GM19455 (cell line): ENCODE measurements at regions not wholly inside any gene's neighbourhood (a gene's known extent, or its start where the extent isn't known, plus 50 kb on each side); places are given as distances from the start of the nearest gene placed in this dataset.
"Not testable (repeated sequence)": the region's sequence is repeated elsewhere in the genome, so short reads cannot be mapped to it uniquely, and the experiment has no call there.

Experiments
- ATAC-seq: cut with Tn5 transposase; IDR thresholded peaks from one replicate; pipeline ENCODE4 v1.9.1; 2021; ENCODE audit not compliant: unreplicated experiment

- ATAC-seq: no peak
Measured at GRCh38 chr5:162931501-162931900, 505.9 kb upstream of the CCNG1 start.

DNA sequence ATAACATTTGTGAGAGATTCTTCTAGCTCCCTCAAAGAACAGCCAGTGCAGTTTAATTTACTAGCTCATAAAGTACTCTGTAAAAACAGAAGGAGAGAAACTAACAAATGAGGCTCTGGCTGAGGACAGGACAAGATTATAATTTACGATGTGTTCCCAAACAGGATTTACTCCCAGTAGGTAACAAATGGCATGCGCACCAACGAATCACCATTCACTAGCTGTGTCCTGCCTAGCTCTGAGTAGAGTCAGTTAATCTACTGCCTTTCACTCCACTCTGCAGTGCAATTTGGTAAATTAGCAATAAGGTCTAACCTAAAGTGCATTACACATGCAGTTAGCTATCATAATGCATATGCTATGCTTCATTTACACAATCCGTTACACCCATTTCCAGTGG, 497.4 kb upstream of the CCNG1 start:
- ATAC-seq: no peak

GRCh38 chr5:162948677-162949076, 488.7 kb upstream of the CCNG1 start:
- no peak for ATAC-seq

- ATAC-seq: no peak
Measured at GRCh38 chr5:162956570-162956969, 480.8 kb upstream of the CCNG1 start.

DNA sequence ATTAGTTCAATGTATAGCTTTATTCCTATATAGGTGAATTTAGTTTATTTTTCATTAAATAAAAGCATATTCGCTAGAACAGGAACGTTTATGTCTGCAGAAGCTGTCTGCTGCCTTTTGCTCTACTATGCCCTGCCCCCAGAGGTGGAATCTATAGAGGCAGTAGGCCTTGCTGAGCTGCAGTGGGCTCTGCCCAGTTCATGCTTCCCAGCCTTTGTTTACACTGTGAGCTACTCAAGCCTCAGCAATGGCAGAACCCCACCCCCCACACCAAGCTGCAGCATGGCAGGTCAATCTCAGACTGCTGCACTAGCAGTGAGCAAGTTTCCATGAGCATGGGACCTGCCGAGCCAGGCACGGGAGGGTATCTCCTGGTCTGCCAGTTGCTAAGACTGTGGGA, 473.3 kb upstream of the CCNG1 start:
- ATAC-seq: not testable (repeated sequence)

GRCh38 chr5:162990063-162990462, 447.3 kb upstream of the CCNG1 start:
- no peak for ATAC-seq

DNA sequence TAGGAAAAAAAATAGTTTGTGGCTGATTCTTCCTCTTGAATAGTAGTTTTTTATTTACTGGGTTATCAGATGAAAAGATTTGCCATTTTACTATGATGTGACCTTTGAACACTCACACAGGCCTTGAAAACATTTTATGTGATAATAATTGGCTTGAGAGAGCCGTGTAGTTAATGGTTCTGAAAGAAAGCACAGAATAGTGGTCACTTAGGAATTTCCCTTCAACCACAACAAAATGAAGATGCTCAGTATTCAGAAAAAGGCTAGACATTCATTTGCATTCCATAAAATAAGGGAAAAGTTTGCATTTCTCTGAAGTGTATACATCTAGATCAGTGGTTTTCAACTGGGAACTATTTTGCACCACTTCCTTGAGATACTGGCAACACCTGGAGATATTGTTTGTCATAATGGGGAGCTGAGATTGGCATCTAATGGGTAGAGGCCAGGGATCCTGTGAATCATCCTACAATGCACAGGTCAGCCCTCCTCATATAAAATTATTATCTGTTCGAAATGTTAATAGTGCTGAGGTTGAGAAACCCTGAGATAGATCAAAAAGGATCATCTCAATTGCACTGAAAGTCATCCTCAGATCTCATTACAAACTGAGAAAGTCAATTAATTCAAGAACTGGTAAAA, 446.4 kb upstream of the CCNG1 start:
- peak; percentile 67 for ATAC-seq

DNA sequence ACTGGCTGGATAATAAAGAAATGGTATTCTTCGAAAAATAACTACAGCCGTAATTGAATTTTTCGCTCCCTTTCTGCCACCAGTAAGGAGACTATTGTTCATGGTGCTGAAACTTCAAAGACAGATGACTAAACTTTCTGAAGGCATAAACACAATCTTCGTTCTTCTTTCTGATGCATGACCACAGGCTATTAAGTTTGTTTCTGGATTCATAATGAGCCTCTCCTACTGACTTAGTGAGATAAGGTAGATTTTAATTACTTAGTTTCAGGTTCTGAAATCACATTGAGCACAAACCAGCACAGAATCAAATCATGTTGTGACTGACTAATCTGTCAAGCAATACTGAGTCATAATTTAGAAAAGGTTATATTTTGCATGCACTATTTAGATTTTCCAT, 441.8 kb upstream of the CCNG1 start:
- ATAC-seq: no peak

DNA sequence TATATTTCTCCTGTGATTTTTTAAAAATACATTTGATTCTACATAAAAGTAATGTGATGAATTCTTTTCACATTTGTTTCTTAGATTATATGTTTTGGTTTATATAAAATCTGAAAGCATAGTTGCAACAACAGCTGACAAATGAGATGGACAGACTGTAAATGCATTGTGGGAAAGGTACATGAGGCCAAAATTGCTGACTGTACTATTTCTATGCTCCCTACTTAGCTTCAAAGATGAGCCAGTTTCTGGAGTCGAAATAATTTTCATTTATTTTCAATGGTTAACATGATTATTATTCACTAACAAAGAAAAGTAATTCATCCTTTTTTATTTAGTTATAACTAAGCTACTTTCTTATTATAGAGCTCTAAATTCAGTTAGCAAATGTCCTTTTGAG, 441.3 kb upstream of the CCNG1 start:
- ATAC-seq: no peak

- ATAC-seq: no peak
Measured at GRCh38 chr5:163005949-163006348, 431.4 kb upstream of the CCNG1 start.

GRCh38 chr5:163022582-163023128, 414.7 kb upstream of the CCNG1 start:
- no peak for ATAC-seq

DNA sequence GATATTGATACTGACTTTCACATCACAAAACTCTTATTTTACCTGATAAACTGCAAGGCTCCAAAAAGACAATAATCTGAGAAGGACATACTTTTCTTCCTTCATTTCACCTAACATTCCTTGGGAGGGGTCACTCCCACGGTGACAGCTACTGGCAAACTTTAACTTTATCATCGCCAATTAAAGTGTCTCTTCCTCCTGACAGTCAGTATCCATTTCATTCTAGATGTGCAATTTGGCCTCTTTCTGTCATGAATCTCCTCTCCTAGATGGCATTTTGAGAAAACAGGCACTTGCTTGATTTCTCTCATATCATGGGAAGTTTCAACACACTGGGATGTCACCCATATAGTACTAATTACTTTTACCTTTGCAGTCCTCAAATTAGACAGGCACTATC, 413.5 kb upstream of the CCNG1 start:
- no peak for ATAC-seq

DNA sequence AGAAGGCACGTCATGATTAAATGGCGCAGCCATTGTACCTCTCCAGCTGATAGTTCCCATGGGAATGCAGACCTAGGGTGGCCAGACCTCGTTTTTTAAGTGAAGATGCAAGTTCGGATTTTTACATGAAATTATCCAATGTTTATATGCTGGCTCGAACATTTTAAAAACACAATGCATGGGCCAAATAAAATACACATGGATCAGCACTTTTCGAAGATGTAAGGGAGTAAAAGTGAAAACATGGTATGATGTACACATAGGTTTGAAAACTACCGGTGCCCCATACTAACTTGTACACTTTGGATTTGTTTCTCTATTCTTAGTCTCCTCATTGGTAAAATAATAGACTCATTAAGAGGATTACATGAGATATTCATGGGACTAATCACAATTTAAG, 412.5 kb upstream of the CCNG1 start:
- no peak for ATAC-seq

DNA sequence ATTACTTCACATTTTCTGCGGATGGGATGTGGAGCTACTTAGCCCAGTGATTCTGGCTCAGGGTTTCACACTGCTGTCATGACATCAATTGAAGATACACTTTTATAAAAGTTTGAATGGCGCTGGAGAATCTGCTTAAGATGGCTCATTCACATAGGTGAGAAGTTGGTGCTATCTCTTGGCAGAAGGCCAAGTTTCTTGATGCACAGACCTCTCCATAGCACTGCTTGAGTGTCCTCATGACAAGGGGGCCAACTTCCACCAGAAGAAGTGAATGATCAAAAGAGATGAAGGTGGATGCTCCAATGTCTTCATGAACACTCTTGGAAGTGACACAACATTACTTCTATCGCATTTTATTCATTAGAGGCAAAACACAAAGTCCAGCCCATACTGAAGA, 403.7 kb upstream of the CCNG1 start:
- no peak for ATAC-seq

- ATAC-seq: no peak
Measured at GRCh38 chr5:163041254-163041653, 396.1 kb upstream of the CCNG1 start.

- ATAC-seq: peak; percentile 88
Measured at GRCh38 chr5:163079618-163080017, 357.8 kb upstream of the CCNG1 start.

DNA sequence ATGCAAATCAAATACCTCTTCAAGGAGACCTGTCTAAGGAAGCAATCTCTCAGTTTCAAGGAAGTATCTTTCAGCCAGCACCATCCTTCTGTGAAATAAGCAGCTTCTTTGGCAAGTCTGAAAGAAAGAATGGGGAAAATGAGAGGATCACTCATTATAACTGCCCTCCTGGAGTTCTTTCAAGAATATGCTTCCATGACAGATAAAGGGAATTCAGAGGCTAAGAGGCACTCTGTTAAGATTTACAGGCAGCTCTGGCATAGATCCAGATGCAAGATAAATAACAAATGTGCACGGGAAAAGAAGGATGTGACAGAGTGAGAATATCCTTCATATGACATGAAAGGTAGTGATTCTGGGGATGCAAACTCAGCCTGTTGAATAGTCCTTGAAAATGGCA, 348.2 kb upstream of the CCNG1 start:
- no peak for ATAC-seq

GRCh38 chr5:163089926-163090325, 347.5 kb upstream of the CCNG1 start:
- no peak for ATAC-seq

DNA sequence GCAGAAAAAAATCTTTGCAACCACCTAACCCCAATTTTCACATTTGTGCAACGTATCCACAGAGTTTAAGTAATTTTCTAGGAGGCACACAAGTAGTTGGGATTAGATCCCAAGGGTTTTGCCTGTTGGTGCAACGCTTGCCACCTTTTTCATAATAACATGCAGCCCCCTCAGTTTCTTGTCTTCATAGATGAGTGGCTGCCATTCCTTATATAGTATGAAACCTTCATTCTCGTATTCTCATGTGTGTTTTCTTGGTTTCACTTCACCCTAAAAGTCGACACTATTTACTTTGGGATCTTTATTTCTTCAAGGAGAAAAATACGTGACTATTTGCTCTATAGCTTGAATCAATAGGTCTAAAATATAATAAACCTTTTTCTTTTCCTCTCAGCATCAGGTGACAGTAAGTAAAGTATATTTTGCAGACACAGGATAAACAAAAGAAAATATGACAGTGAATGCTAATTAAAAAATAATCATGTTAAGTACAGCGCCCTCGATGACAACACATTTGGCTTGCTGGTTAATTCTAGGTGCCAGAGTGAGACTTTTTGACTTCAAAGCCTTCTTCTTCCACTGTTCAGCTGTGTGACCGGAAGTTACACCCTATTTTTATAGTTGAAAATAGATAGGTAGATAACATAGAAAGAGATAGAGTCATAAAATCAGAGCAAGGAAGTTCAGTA, 342.8 kb upstream of the CCNG1 start:
- ATAC-seq: peak; percentile 95

DNA sequence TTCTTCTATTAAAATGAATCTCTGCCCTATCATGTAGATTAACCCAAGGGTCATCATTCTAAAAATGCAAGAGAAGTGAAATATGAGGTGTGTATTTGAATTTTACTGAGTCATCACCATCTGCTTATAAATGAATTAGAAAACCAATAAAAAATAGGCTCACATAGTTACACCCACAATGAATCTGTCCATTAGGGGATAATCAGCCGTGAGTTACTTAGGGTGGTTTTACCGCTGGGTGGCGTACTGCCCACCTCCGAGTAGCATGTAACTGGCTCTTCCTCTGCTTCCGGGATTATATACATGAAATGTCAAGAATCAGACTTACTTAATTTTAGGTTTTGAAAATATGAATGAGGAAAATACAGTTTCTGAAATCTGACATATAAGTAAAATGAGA, 332.9 kb upstream of the CCNG1 start:
- no peak for ATAC-seq

DNA sequence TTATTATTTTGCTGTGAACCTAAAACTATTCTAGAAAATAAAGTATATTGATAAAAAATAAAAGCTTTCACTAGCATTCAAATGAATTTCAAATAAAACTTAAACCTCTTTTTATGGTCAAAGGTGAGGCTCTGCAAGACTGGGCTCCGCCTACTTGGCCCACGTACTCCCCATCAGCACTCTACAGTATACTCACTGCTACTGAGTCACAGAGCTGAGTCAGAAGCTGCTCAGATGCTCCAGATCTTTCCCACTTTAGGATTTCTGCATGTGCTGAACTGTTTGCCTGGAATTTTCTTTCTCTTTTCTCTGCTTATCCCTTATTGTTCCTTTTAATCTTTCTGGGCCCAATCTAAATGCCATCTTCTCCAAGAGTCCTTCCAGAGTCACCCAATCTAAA, 331.9 kb upstream of the CCNG1 start:
- ATAC-seq: no peak

DNA sequence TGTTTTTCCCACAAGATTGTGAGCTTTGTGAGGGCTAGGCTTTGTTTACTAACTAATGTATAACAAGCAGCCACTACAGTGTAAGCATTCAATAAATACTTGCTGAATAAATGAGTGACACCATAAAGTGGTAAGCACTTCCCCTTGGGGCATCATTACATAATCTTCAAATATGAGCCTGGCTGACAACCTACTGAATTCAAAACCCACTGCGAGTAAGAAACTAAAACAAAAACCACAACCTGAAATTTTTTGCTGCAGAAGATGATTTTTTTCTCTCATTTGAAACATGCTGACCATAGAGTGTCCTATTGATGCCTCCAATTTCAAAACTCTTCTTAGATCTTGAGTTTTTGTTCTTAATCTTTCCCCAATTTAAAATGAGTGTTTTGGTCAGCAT, 331.3 kb upstream of the CCNG1 start:
- ATAC-seq: peak; percentile 66

DNA sequence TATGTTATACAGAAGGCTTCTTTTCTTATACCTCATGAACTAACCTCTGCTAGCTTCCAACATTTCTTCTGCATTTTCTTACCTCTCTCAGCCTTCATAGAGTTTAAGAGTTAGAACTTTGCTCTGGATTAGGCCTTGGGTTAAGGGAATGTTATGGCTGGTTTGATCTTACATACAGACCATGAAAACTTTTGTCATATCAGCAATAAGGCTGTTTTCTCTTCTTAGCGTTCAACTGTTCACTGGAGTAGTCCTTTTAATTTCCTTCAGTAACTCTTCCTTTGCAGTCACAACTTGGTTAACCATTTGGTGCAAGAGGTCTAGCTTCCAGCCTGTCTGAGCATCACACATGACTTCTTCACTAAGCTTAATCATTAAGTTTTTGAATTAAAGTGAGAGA, 329.0 kb upstream of the CCNG1 start:
- ATAC-seq: no peak
